ENCODE measurements at regions not wholly inside any gene's neighbourhood (a gene's known extent, or its start where the extent isn't known, plus 50 kb on each side); places are given as distances from the start of the nearest gene placed in this dataset.

GRCh38 chr13:73273276-73273675, 214.5 kb downstream of the KLF5 start:
- CTCF ChIA-PET: no interaction called here
- BruUV-seq (replicated peaks): no TSS peak
- in situ Hi-C loops (cut with HindIII; ENCODE audit: low pct_unique_long_range_greater_than_20kb, low sequenced_read_pairs): no loop called here

GRCh38 chr13:73272831-73273230, 214.0 kb downstream of the KLF5 start:
- ChIA-PET POLR2A (no interaction called here), CTCF (no interaction called here)
- DNase-seq (ENCODE audit: low read depth, low spot score): no peak
- no peak for ATAC-seq
- Histone ChIP-seq H3K9me3 (ENCODE audit: control insufficient read depth, insufficient read depth, low read depth, low read length) (no peaks in the 10 kb centered on the region), H3K27ac (ENCODE audit: low read length) (no peak overlapping the region), H3K4me3 (ENCODE audit: low read depth in 2 of 2, low read length in 2 of 2) (no peak overlapping the region), H3K4me1 (ENCODE audit: control insufficient read depth, insufficient read depth, low read length) (no peaks in the 10 kb centered on the region), H3K36me3 (ENCODE audit: control insufficient read depth, insufficient read depth, low read length) (no peaks in the 10 kb centered on the region), H3K27me3 (ENCODE audit: control insufficient read depth, insufficient read depth, low read length) (no peaks in the 10 kb centered on the region)
- in situ Hi-C loops (cut with HindIII; ENCODE audit: low pct_unique_long_range_greater_than_20kb, low sequenced_read_pairs): no loop called here
- no peak for TF ChIP-seq SIN3A (IDR thresholded peaks at IDR 0.05; ENCODE audit: borderline replicate concordance, insufficient read depth, low read depth, low read length)
- no peak for TF ChIP-seq REST (IDR thresholded peaks at IDR 0.05; ENCODE audit: insufficient read depth in 1 of 2, low read depth in 2 of 2, low read length in 1 of 2)
- TF ChIP-seq POLR2AphosphoS5 (IDR thresholded peaks at IDR 0.05; ENCODE audit: low read depth, low read length): no peak
- TF ChIP-seq CTCF (IDR thresholded peaks at IDR 0.05): no peak
- no peak for TF ChIP-seq TCF7L2 (IDR thresholded peaks at IDR 0.05; ENCODE audit: low read depth, low read length)
- intact Hi-C loops (cut with micrococcal nuclease; ENCODE audit: unreplicated experiment): no loop called here
- BruUV-seq (replicated peaks): no TSS peak

More at GRCh38 chr13:73273276-73273675, 214.5 kb downstream of the KLF5 start:
- intact Hi-C loops (cut with micrococcal nuclease; ENCODE audit: unreplicated experiment): no loop called here
- Histone ChIP-seq H3K4me3 (ENCODE audit: low read depth in 2 of 2, low read length in 2 of 2) (no peak overlapping the region), H3K4me1 (ENCODE audit: control insufficient read depth, insufficient read depth, low read length) (no peaks in the 10 kb centered on the region), H3K27ac (ENCODE audit: low read length) (no peak overlapping the region), H3K36me3 (ENCODE audit: control insufficient read depth, insufficient read depth, low read length) (no peaks in the 10 kb centered on the region), H3K9me3 (ENCODE audit: control insufficient read depth, insufficient read depth, low read depth, low read length) (no peaks in the 10 kb centered on the region), H3K27me3 (ENCODE audit: control insufficient read depth, insufficient read depth, low read length) (no peaks in the 10 kb centered on the region)
- ATAC-seq: no peak
- no peak for DNase-seq (ENCODE audit: low read depth, low spot score)
- POLR2A ChIA-PET: no interaction called here
- TF ChIP-seq TCF7L2 (IDR thresholded peaks at IDR 0.05; ENCODE audit: low read depth, low read length) (no peak), POLR2AphosphoS5 (IDR thresholded peaks at IDR 0.05; ENCODE audit: low read depth, low read length) (no peak), CTCF (IDR thresholded peaks at IDR 0.05) (no peak), REST (IDR thresholded peaks at IDR 0.05; ENCODE audit: insufficient read depth in 1 of 2, low read depth in 2 of 2, low read length in 1 of 2) (no peak), SIN3A (IDR thresholded peaks at IDR 0.05; ENCODE audit: borderline replicate concordance, insufficient read depth, low read depth, low read length) (no peak)
